RWPE2 (cell line): ENCODE measurements at regions not wholly inside any gene's neighbourhood (a gene's known extent, or its start where the extent isn't known, plus 50 kb on each side); places are given as distances from the start of the nearest gene placed in this dataset.
A peak's percentile ranks its signal among the peaks of the same experiment; 100 is the strongest.

Experiments used
- ATAC-seq: fragments of 200-7000 bp; cut with Tn5 transposase; 3 replicates; pipeline ENCODE4 v1.9.1; 2021; ENCODE audit warnings: low read depth
- DNase-seq: peaks from one replicate; pipeline ENCODE4 v3.0.0-alpha.2; 2020; ENCODE audit warnings: low spot score
- H3K27ac ChIP-seq: fragments of 450-650 bp; 2 replicates; pipeline ENCODE4 v1.5.1; 2017; ENCODE audit warnings: mild to moderate bottlenecking; ENCODE audit not compliant: poor library complexity, severe bottlenecking
- H3K27me3 ChIP-seq: fragments of 250-450 bp; sonication (Bioruptor Pico); 2 replicates; pipeline ENCODE4 v1.5.1; 2021; ENCODE audit warnings: mild to moderate bottlenecking, moderate library complexity; ENCODE audit not compliant: insufficient read depth, poor library complexity, severe bottlenecking
- H3K36me3 ChIP-seq: fragments of 250-450 bp; sonication (Bioruptor Pico); 2 replicates; pipeline ENCODE4 v1.5.1; 2020; ENCODE audit warnings: low read depth, mild to moderate bottlenecking, moderate library complexity
- H3K4me1 ChIP-seq: fragments of 250-450 bp; sonication (Bioruptor Pico); 2 replicates; pipeline ENCODE4 v1.5.1; 2021; ENCODE audit warnings: mild to moderate bottlenecking, moderate library complexity; ENCODE audit not compliant: insufficient read depth, poor library complexity, severe bottlenecking
- H3K4me3 ChIP-seq: fragments of 250-450 bp; sonication (Bioruptor Pico); 2 replicates; pipeline ENCODE4 v1.5.1; 2021; ENCODE audit warnings: mild to moderate bottlenecking, moderate library complexity; ENCODE audit not compliant: severe bottlenecking
- H3K9me3 ChIP-seq: fragments of 250-450 bp; sonication (Bioruptor Pico); 2 replicates; pipeline ENCODE4 v1.5.1; 2021; ENCODE audit warnings: mild to moderate bottlenecking, moderate library complexity; ENCODE audit not compliant: severe bottlenecking
- TF ChIP-seq, protein P1 (sequence below): fragments of 450-650 bp; IDR thresholded peaks from one replicate; pipeline ENCODE4 v1.5.1; 2017; ENCODE audit warnings: mild to moderate bottlenecking, moderate library complexity; ENCODE audit not compliant: poor library complexity, severe bottlenecking

DNA sequence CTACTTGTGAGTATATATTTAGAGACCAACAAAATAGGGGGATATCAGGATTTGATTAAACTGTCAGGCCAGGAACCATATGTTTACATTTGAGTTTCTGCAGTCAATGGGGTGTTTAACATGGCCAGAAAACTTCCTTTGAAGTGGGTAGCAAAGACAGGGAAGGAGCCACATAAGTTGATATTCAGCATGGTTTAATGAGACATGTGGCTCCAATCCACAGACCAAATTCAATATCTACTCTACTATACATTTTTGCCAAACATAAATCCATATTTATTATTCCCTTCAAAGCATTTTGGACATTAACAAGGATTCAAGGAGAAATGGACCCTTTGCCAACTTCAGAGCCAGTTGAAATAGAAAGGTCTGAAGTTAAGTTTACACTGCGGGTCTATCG, 99.8 kb downstream of the TAF11L14 start:
- Histone ChIP-seq H3K36me3 (no peaks in the 10 kb centered on the region), H3K27ac (no peak overlapping the region), H3K27me3 (no peaks in the 10 kb centered on the region), H3K9me3 (no peaks in the 10 kb centered on the region), H3K4me1 (no peaks in the 10 kb centered on the region), H3K4me3 (no peak overlapping the region)
- TF ChIP-seq, protein P1, sequence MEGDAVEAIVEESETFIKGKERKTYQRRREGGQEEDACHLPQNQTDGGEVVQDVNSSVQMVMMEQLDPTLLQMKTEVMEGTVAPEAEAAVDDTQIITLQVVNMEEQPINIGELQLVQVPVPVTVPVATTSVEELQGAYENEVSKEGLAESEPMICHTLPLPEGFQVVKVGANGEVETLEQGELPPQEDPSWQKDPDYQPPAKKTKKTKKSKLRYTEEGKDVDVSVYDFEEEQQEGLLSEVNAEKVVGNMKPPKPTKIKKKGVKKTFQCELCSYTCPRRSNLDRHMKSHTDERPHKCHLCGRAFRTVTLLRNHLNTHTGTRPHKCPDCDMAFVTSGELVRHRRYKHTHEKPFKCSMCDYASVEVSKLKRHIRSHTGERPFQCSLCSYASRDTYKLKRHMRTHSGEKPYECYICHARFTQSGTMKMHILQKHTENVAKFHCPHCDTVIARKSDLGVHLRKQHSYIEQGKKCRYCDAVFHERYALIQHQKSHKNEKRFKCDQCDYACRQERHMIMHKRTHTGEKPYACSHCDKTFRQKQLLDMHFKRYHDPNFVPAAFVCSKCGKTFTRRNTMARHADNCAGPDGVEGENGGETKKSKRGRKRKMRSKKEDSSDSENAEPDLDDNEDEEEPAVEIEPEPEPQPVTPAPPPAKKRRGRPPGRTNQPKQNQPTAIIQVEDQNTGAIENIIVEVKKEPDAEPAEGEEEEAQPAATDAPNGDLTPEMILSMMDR: no peak
- DNase-seq (no peak), ATAC-seq (no peak)

DNA sequence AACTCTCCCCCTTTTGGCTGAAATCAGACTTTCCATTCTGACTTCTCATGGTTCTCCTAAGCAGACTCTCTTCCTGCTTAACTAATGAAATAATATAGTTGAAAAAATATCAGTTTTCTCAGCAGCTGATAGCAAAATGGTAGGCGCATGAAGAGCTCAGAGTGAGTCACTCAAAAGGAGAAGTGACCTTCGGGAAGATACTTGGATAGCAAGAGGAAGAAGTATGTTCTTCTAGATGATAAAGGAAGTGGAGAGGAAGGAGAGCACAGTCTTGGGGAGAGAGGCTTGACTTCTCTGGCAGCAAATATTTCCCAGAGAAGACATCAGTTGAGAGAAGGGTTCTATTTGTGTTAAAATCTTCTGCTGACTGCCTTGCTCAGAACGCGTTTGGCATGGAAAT, 101.5 kb downstream of the TAF11L14 start:
- Histone ChIP-seq H3K4me3 (no peak overlapping the region), H3K27me3 (no peaks in the 10 kb centered on the region), H3K27ac (no peak overlapping the region), H3K36me3 (no peaks in the 10 kb centered on the region), H3K9me3 (no peaks in the 10 kb centered on the region), H3K4me1 (no peaks in the 10 kb centered on the region)
- ATAC-seq: no peak
- no peak for DNase-seq
- TF ChIP-seq, protein P1: no peak

DNA sequence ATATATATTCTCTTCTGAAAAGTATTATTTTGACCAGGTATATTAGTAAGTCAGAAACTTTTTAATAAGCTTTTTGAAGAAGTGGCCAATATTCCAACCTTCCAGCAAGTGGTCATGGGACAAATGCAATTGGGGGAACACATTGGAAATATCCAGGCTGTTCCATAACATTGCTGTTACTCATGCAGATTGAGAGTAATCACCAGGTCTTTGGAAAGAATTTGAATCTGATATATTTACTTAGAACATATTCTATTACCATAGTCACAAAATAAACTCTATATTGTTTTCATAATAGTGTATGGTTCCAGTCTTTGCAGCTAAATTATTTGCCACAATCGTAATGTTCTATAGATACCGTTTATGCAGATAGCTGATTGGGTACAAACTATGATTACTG, 102.8 kb downstream of the TAF11L14 start:
- Histone ChIP-seq H3K36me3 (no peaks in the 10 kb centered on the region), H3K4me1 (no peaks in the 10 kb centered on the region), H3K27me3 (no peaks in the 10 kb centered on the region), H3K9me3 (no peaks in the 10 kb centered on the region), H3K27ac (no peak overlapping the region), H3K4me3 (no peak overlapping the region)
- TF ChIP-seq, protein P1: no peak
- no peak for ATAC-seq
- DNase-seq: no peak

DNA sequence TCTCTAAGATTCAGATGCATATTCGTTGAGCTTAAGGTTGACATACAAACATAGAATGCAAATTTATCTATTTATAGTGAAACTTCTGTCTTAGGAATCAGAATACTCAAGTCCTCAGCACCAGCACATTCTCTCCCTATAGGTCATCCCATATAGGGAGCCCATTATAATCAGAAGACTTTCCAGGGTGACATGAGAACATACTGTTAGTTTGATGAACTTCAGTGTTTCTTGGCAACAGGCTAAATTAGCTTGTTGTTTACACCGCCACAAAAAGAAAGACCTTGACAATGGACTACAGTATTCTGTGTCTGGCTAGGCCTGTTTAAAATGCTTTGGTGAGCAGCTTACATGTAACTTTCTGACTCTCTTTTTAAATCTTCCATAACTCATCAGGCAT, 104.2 kb downstream of the TAF11L14 start:
- ATAC-seq (no peak), DNase-seq (no peak)
- H3K27me3 ChIP-seq: no peaks in the 10 kb centered on the region
- H3K4me1 ChIP-seq: no peaks in the 10 kb centered on the region
- H3K27ac ChIP-seq: no peak overlapping the region
- no peaks in the 10 kb centered on the region for H3K9me3 ChIP-seq
- TF ChIP-seq, protein P1: no peak
- no peak overlapping the region for H3K4me3 ChIP-seq
- H3K36me3 ChIP-seq: no peaks in the 10 kb centered on the region

DNA sequence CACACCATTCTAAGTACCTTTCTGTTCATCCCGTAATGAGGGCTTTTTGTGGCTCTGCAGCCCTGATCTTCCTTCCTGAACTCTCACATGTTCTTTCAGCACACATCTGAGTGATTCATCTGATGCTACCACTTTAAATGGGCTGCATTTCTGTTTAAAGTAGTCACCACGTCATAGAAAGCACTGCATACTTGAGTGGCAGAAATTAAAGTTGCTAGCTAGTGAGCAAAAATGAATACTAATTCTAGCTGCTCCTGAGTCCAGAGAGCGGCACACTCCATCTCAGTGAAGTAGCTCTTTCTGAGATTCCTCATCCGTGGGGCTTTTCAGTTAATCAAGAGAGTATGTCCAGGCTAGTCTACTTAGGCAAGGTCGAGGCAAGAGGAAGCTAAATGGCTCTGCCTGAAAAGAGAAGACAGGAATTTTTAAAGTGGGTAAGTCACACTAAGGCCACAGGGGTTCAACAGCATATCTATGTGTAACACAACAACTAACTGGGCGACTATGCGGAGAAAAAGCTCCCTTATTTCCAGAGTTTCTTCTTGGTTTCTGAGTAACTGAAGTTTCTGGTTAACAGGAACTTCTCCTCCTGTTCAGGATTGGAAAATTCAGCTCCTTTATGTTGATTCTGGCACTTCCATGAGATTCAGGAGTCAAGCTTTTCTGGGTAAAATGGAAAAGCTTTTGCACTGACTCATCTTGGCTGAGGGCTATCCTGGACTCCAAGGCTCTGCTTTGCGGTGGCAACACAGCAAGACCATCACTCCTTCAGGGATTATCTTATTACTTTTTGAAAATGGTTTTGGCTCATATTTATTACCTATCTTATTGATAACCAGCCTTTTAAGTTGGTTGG, 109.5 kb downstream of the TAF11L14 start:
- Histone ChIP-seq H3K4me1 (no peaks in the 10 kb centered on the region), H3K4me3 (no peak overlapping the region), H3K36me3 (no peaks in the 10 kb centered on the region), H3K27ac (no peak overlapping the region), H3K9me3 (no peaks in the 10 kb centered on the region), H3K27me3 (no peaks in the 10 kb centered on the region)
- TF ChIP-seq, protein P1: no peak
- DNase-seq (no peak), ATAC-seq (peak; percentile 75; the same call in 2 of the 3 replicates)
